Vagina (tissue), 2 donors: ENCODE measurements at regions not wholly inside any gene's neighbourhood (a gene's known extent, or its start where the extent isn't known, plus 50 kb on each side); places are given as distances from the start of the nearest gene placed in this dataset.

Experiments
- CTCF ChIP-seq, 3 experiments: fragments of 450-650 bp in 2 of 3; fragments of 200-600 bp in 1 of 3; sonication (generic) in 1 of 3; IDR thresholded peaks; one replicate each; pipeline ENCODE4 v1.5.1; 2017 to 2019; ENCODE audit warnings: antibody characterized with exemption in 3 of 3, mild to moderate bottlenecking in 2 of 3, moderate library complexity in 2 of 3
- POLR2A ChIP-seq, 2 donors: fragments of 450-650 bp; IDR thresholded peaks; one replicate each; pipeline ENCODE4 v1.6.1; 2017; ENCODE audit warnings: antibody characterized with exemption in 2 of 2, mild to moderate bottlenecking in 2 of 2, moderate library complexity in 2 of 2
- POLR2AphosphoS5 ChIP-seq, 2 donors: sonication (generic); formaldehyde crosslinking; IDR thresholded peaks; one replicate each; pipeline ENCODE4 v1.9.0; 2017; ENCODE audit warnings: antibody characterized with exemption in 2 of 2, mild to moderate bottlenecking in 2 of 2, low read depth in 1 of 2; ENCODE audit not compliant: insufficient read depth in 1 of 2

GRCh38 chr4:3847211-3847940 lies 81.2 kb downstream of the ADRA2C start:
- TF ChIP-seq CTCF (IDR thresholded peaks at IDR 0.05): no peak
- no peak for TF ChIP-seq POLR2AphosphoS5 (IDR thresholded peaks at IDR 0.05; ENCODE audit: insufficient read depth in 1 of 2, low read depth in 1 of 2)
- TF ChIP-seq POLR2A (IDR thresholded peaks at IDR 0.05): no peak
